ENCODE measurements at regions not wholly inside any gene's neighbourhood (a gene's known extent, or its start where the extent isn't known, plus 50 kb on each side); places are given as distances from the start of the nearest gene placed in this dataset.

DNA sequence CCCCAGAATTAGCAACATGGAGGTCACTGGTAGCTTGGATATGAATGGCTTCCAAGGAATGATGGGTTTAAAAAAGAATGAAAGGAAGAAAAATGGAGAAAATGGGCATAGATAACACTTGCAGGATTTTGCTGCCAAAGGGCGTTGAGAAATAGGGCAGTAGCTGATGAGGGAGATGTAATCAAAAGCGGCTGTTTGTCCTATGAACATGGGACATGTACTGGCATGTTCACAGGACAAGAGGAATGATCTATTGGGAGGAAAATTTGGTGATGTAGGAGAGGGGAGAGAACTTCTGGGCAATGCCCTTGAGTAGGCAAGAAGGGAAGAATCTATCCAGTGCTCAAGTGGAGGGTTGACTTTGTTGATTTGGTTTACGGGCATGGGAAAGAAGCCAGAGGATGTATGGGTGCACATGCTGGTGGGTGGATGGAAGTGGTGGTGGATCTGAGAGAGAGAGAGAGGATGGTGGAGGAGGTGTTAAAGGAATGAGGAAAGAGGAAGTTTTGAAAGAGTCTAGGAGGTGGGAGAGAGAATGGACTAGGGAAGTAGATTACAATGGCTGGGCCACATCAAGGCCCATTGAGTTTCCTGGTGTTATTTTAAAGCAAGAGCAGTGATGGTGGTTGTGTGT is 115.1 kb upstream of the MVB12B start:
- H3K9me3 ChIP-seq (replicated peaks; ENCODE audit: control insufficient read depth, insufficient read depth, low read length) = no peaks in the 10 kb centered on the region
- ChIA-PET POLR2A (no interaction called here), CTCF (interaction anchor here (0.9 kb wide), 1 partner anchor 9 kb away, joined by 3 read pairs; no protein-coding TSS in a partner anchor)
- H4K20me1 ChIP-seq (replicated peaks; ENCODE audit: control insufficient read depth, extremely low read depth, insufficient read depth, low read length) = no peaks in the 10 kb centered on the region
- dilution Hi-C loops (cut with MboI; ENCODE audit: extremely low pct_ligation_motif_present, low sequenced_read_pairs) = no loop called here
- H3K4me1 ChIP-seq (ENCODE audit: control insufficient read depth, extremely low read depth, insufficient read depth, low read length) = no peaks in the 10 kb centered on the region
- H3K9me1 ChIP-seq (replicated peaks; ENCODE audit: control insufficient read depth, extremely low read depth, insufficient read depth, low read length) = no peaks in the 10 kb centered on the region
- no peak overlapping the region for H3K4me2 ChIP-seq (ENCODE audit: insufficient read depth, low read length)
- TF ChIP-seq EZH2 (IDR thresholded peaks at IDR 0.05; ENCODE audit: borderline replicate concordance, low read depth, low read length, severe bottlenecking) (no peak), GATA2 (IDR thresholded peaks at IDR 0.05; ENCODE audit: insufficient read depth, insufficient read length, low read depth, low read length) (no peak), POLR2A (IDR thresholded peaks at IDR 0.05; ENCODE audit: low read depth, low read length) (no peak), MYC (IDR thresholded peaks at IDR 0.05; ENCODE audit: low read depth, low read length) (no peak), FOS (IDR thresholded peaks at IDR 0.05; ENCODE audit: borderline replicate concordance, insufficient read depth, low read length) (no peak), POLR2AphosphoS5 (IDR thresholded peaks at IDR 0.05; ENCODE audit: insufficient read depth, low read depth, low read length) (no peak), JUN (IDR thresholded peaks at IDR 0.05; ENCODE audit: borderline replicate concordance, insufficient read depth, insufficient read length, low read depth) (no peak)
- TF ChIP-seq, protein P1, sequence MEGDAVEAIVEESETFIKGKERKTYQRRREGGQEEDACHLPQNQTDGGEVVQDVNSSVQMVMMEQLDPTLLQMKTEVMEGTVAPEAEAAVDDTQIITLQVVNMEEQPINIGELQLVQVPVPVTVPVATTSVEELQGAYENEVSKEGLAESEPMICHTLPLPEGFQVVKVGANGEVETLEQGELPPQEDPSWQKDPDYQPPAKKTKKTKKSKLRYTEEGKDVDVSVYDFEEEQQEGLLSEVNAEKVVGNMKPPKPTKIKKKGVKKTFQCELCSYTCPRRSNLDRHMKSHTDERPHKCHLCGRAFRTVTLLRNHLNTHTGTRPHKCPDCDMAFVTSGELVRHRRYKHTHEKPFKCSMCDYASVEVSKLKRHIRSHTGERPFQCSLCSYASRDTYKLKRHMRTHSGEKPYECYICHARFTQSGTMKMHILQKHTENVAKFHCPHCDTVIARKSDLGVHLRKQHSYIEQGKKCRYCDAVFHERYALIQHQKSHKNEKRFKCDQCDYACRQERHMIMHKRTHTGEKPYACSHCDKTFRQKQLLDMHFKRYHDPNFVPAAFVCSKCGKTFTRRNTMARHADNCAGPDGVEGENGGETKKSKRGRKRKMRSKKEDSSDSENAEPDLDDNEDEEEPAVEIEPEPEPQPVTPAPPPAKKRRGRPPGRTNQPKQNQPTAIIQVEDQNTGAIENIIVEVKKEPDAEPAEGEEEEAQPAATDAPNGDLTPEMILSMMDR (IDR thresholded peaks at IDR 0.05; ENCODE audit: extremely low read depth in 1 of 2, insufficient read depth in 1 of 2, low read depth in 1 of 2, low read length in 2 of 2) = no peak
- TF ChIP-seq, protein P2, sequence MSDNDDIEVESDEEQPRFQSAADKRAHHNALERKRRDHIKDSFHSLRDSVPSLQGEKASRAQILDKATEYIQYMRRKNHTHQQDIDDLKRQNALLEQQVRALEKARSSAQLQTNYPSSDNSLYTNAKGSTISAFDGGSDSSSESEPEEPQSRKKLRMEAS (IDR thresholded peaks at IDR 0.05; ENCODE audit: insufficient read depth, insufficient read length) = no peak
- peaks cover 7 to 9% of the 10 kb centered on the region in 2 experiments for H3K27me3 ChIP-seq (ENCODE audit: control insufficient read depth in 2 of 2, insufficient read depth in 2 of 2, low read length in 2 of 2)
- H3K36me3 ChIP-seq (ENCODE audit: control insufficient read depth in 2 of 2, extremely low read depth in 1 of 2, insufficient read depth in 2 of 2, low read length in 2 of 2) = no peaks in the 10 kb centered on the region
- BruUV-seq (replicated peaks) = no TSS peak
- no peak overlapping the region for H2AFZ ChIP-seq (ENCODE audit: low read depth, low read length)
- H3K27ac ChIP-seq (ENCODE audit: insufficient read depth, low read depth, low read length) = no peak overlapping the region
- DNase-seq (ENCODE audit: low read depth, low spot score) = no peak
- H3K4me3 ChIP-seq (replicated peaks in 1 of 3; ENCODE audit: insufficient read depth in 1 of 3, low read depth in 1 of 3, low read length in 3 of 3) = no peak overlapping the region
- intact Hi-C loops (cut with micrococcal nuclease) = no loop called here
- no peak for FAIRE-seq
- no peak overlapping the region for H3K9ac ChIP-seq (replicated peaks; ENCODE audit: extremely low read depth, insufficient read depth, low read length)
- H3K79me2 ChIP-seq (ENCODE audit: control insufficient read depth, insufficient read depth, low read length) = no peaks in the 10 kb centered on the region

All from endothelial cell of umbilical vein (primary cell).